ENCODE measurements at regions not wholly inside any gene's neighbourhood (a gene's known extent, or its start where the extent isn't known, plus 50 kb on each side); places are given as distances from the start of the nearest gene placed in this dataset.
"Not testable (repeated sequence)": the region's sequence is repeated elsewhere in the genome, so short reads cannot be mapped to it uniquely, and the experiment has no call there.

DNA sequence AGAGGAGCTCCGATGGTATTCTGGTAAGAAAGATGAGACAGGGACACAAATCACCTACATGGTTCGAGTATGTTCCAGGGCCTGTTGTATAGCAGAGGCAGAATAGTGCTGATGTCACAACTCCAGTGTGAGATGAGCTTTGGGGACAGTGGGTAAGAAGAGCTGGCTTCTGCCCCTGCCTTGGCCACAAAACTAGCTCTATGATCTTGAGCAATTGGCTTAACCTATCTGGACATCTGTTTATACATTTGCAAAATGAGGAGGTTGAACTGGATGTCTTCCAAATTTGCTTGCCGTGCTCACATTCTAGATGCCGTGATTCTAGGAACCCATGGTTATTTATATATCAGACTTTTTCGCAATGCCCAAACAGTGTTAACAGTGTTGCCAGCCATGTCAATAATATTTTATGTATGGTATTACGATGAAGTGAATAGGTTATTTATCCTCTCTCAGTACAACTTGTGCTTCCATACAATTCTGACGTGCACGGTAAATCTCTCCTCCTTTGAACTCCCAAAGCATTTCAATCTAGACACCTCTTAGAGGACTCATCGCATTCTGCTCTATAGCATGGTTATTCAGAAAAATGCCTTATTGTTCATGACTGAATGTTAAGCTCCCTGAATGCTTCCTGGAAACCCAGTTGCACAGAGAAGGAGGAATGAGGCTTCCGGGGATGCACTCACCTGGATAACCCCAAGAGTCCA, 316.0 kb downstream of the FOXO1 start:
- peaks cover 12% of the 10 kb centered on the region for H3K4me1 ChIP-seq (ENCODE audit: control insufficient read depth, insufficient read depth, low read length)
- H3K9ac ChIP-seq (ENCODE audit: low read length), result no peak overlapping the region
- H3K36me3 ChIP-seq (ENCODE audit: control insufficient read depth, insufficient read depth, low read length), result no peaks in the 10 kb centered on the region
- no peak overlapping the region for H3K4me3 ChIP-seq (ENCODE audit: low read length)
- no peaks in the 10 kb centered on the region for H3K27me3 ChIP-seq (ENCODE audit: control insufficient read depth, insufficient read depth, low read length)
- no peaks in the 10 kb centered on the region for H3K9me3 ChIP-seq (ENCODE audit: control insufficient read depth, low read length)

- no peaks in the 10 kb centered on the region for H3K27me3 ChIP-seq (ENCODE audit: control insufficient read depth, insufficient read depth, low read length)
- H3K4me1 ChIP-seq (ENCODE audit: control insufficient read depth, insufficient read depth, low read length), result no peaks in the 10 kb centered on the region
- H3K36me3 ChIP-seq (ENCODE audit: control insufficient read depth, insufficient read depth, low read length), result no peaks in the 10 kb centered on the region
- no peak overlapping the region for H3K4me3 ChIP-seq (ENCODE audit: low read length)
- H3K9me3 ChIP-seq (ENCODE audit: control insufficient read depth, low read length), result no peaks in the 10 kb centered on the region
- no peak overlapping the region for H3K9ac ChIP-seq (ENCODE audit: low read length)
Observed at GRCh38 chr13:40351537-40352379, 314.7 kb downstream of the FOXO1 start.

DNA sequence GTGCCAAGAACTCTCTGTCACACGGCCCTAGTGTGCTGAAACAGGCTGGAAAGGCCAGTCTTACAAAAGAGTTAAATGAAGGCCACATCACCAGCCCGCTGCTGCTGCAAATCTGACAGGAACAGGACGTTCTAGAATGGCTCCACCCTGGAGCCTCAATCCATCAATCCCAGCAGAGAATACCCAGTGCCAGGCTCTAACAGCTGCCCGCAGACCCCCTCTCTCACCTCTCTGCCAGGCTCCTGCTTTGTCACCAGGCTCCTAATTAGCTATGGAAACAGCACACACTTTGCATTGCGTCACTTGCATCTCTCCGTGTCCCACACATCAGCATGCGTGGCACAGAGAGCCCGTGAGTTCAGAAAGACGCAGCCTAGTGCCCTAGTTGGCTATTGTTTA, 314.1 kb downstream of the FOXO1 start:
- H3K9me3 ChIP-seq (ENCODE audit: control insufficient read depth, low read length), result no peaks in the 10 kb centered on the region
- no peaks in the 10 kb centered on the region for H3K36me3 ChIP-seq (ENCODE audit: control insufficient read depth, insufficient read depth, low read length)
- no peaks in the 10 kb centered on the region for H3K27me3 ChIP-seq (ENCODE audit: control insufficient read depth, insufficient read depth, low read length)
- H3K9ac ChIP-seq (ENCODE audit: low read length), result no peak overlapping the region
- no peak overlapping the region for H3K4me3 ChIP-seq (ENCODE audit: low read length)
- H3K4me1 ChIP-seq (ENCODE audit: control insufficient read depth, insufficient read depth, low read length), result no peaks in the 10 kb centered on the region

- no peaks in the 10 kb centered on the region for H3K9me3 ChIP-seq (ENCODE audit: control insufficient read depth, low read length)
- no peak overlapping the region for H3K9ac ChIP-seq (ENCODE audit: low read length)
- H3K4me1 ChIP-seq (ENCODE audit: control insufficient read depth, insufficient read depth, low read length), result no peaks in the 10 kb centered on the region
- no peaks in the 10 kb centered on the region for H3K36me3 ChIP-seq (ENCODE audit: control insufficient read depth, insufficient read depth, low read length)
- H3K4me3 ChIP-seq (ENCODE audit: low read length), result no peak overlapping the region
- no peaks in the 10 kb centered on the region for H3K27me3 ChIP-seq (ENCODE audit: control insufficient read depth, insufficient read depth, low read length)
Observed at GRCh38 chr13:40352802-40353562, 313.5 kb downstream of the FOXO1 start.

GRCh38 chr13:40355126-40355724, 311.2 kb downstream of the FOXO1 start:
- no peaks in the 10 kb centered on the region for H3K9me3 ChIP-seq (ENCODE audit: control insufficient read depth, low read length)
- no peaks in the 10 kb centered on the region for H3K4me1 ChIP-seq (ENCODE audit: control insufficient read depth, insufficient read depth, low read length)
- no peak overlapping the region for H3K9ac ChIP-seq (ENCODE audit: low read length)
- no peak overlapping the region for H3K4me3 ChIP-seq (ENCODE audit: low read length)
- H3K36me3 ChIP-seq (ENCODE audit: control insufficient read depth, insufficient read depth, low read length), result no peaks in the 10 kb centered on the region
- H3K27me3 ChIP-seq (ENCODE audit: control insufficient read depth, insufficient read depth, low read length), result no peaks in the 10 kb centered on the region

DNA sequence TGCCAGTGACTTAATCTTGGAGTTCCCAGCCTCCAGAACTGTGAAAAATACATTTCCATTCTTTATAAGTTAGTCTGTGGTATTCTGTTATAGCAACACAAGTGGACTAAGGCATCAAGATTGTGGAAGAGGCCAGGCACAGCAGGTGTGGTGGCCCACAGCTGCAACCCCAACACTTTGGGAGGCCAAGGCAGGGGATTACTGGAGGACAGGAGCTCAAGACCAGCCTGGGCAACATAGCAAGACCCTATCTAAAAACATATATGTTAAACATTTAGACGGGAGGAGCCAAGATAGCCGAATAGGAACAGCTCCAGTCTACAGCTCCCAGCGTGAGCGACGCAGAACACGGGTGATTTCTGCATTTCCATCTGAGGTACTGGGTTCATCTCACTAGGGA, 310.4 kb downstream of the FOXO1 start:
- no peaks in the 10 kb centered on the region for H3K27me3 ChIP-seq (ENCODE audit: control insufficient read depth, insufficient read depth, low read length)
- H3K9ac ChIP-seq (ENCODE audit: low read length), result no peak overlapping the region
- H3K36me3 ChIP-seq (ENCODE audit: control insufficient read depth, insufficient read depth, low read length), result no peaks in the 10 kb centered on the region

DNA sequence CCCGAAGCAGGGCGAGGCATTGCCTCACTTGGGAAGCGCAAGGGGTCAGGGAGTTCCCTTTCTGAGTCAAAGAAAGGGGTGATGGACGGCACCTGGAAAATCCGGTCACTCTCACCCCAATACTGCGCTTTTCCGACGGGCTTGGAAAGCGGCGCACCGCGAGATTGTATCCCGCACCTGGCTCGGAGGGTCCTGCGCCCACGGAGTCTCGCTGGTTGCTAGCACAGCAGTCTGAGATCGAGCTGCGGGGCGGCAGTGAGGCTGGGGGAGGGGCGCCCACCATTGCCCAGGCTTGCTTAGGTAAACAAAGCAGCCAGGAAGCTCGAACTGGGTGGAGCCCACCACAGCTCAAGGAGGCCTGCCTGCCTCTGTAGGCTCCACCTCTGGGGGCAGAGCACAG, 310.0 kb downstream of the FOXO1 start:
- not testable (repeated sequence) for H3K9ac ChIP-seq (ENCODE audit: low read length); H3K4me1 ChIP-seq (ENCODE audit: control insufficient read depth, insufficient read depth, low read length); H3K36me3 ChIP-seq (ENCODE audit: control insufficient read depth, insufficient read depth, low read length); H3K4me3 ChIP-seq (ENCODE audit: low read length); H3K27me3 ChIP-seq (ENCODE audit: control insufficient read depth, insufficient read depth, low read length); H3K9me3 ChIP-seq (ENCODE audit: control insufficient read depth, low read length)

More for the DNA sequence above, 310.4 kb downstream of the FOXO1 start:
- Histone ChIP-seq H3K4me1 (ENCODE audit: control insufficient read depth, insufficient read depth, low read length) (no peaks in the 10 kb centered on the region), H3K9me3 (ENCODE audit: control insufficient read depth, low read length) (no peaks in the 10 kb centered on the region), H3K4me3 (ENCODE audit: low read length) (no peak overlapping the region)

GRCh38 chr13:40362502-40362901, 303.9 kb downstream of the FOXO1 start:
- H3K27me3 ChIP-seq (ENCODE audit: control insufficient read depth, insufficient read depth, low read length), result no peaks in the 10 kb centered on the region
- H3K9ac ChIP-seq (ENCODE audit: low read length), result no peak overlapping the region
- no peaks in the 10 kb centered on the region for H3K9me3 ChIP-seq (ENCODE audit: control insufficient read depth, low read length)

DNA sequence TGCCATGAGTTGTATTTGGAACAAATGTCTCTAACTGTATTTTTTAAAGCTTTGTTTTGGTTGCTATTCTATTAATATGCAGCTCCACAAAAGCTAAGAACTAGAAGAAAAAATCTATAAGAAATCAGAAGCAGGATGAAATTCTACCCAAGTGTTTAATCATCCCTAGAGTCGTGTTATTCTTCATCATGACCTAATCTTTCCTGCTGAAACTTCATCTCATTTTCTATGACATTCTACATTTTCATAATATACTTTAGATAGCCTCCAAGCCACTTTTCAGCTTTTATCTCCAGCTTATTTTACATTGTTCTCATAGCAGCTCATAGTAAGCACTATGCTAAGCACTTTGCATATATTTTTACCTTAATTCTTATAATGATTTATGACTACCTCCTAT, 302.8 kb downstream of the FOXO1 start:
- Histone ChIP-seq H3K4me3 (ENCODE audit: low read length) (no peak overlapping the region), H3K27me3 (ENCODE audit: control insufficient read depth, insufficient read depth, low read length) (no peaks in the 10 kb centered on the region), H3K9me3 (ENCODE audit: control insufficient read depth, low read length) (no peaks in the 10 kb centered on the region)

More at GRCh38 chr13:40362502-40362901, 303.9 kb downstream of the FOXO1 start:
- H3K4me3 ChIP-seq (ENCODE audit: low read length), result no peak overlapping the region
- H3K4me1 ChIP-seq (ENCODE audit: control insufficient read depth, insufficient read depth, low read length), result no peaks in the 10 kb centered on the region
- no peaks in the 10 kb centered on the region for H3K36me3 ChIP-seq (ENCODE audit: control insufficient read depth, insufficient read depth, low read length)

DNA sequence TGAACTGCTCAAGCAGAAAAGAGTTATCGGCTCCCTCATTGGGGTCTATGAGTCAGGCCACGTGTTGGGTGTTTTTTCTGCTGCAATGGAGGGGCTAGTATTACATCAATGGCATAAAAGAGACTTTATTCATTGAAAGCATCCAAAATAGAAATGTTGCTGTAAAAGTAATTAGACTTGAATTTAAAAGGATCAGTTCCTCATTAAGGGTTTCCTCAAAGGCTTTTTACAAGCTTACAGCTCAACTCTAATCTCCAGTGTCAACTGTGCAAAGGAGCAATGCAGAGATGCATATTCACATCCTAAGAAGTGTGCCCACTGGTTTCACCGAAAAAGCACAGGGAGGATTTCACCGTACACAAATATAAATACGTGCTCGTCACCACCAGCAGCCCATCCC, 300.3 kb downstream of the FOXO1 start:
- no peak overlapping the region for H3K9ac ChIP-seq (ENCODE audit: low read length)
- H3K36me3 ChIP-seq (ENCODE audit: control insufficient read depth, insufficient read depth, low read length), result no peaks in the 10 kb centered on the region
- no peaks in the 10 kb centered on the region for H3K4me1 ChIP-seq (ENCODE audit: control insufficient read depth, insufficient read depth, low read length)
- no peaks in the 10 kb centered on the region for H3K9me3 ChIP-seq (ENCODE audit: control insufficient read depth, low read length)
- H3K27me3 ChIP-seq (ENCODE audit: control insufficient read depth, insufficient read depth, low read length), result no peaks in the 10 kb centered on the region
- no peak overlapping the region for H3K4me3 ChIP-seq (ENCODE audit: low read length)

More for the DNA sequence above, 302.8 kb downstream of the FOXO1 start:
- H3K9ac ChIP-seq (ENCODE audit: low read length), result no peak overlapping the region
- H3K36me3 ChIP-seq (ENCODE audit: control insufficient read depth, insufficient read depth, low read length), result no peaks in the 10 kb centered on the region
- H3K4me1 ChIP-seq (ENCODE audit: control insufficient read depth, insufficient read depth, low read length), result no peaks in the 10 kb centered on the region

DNA sequence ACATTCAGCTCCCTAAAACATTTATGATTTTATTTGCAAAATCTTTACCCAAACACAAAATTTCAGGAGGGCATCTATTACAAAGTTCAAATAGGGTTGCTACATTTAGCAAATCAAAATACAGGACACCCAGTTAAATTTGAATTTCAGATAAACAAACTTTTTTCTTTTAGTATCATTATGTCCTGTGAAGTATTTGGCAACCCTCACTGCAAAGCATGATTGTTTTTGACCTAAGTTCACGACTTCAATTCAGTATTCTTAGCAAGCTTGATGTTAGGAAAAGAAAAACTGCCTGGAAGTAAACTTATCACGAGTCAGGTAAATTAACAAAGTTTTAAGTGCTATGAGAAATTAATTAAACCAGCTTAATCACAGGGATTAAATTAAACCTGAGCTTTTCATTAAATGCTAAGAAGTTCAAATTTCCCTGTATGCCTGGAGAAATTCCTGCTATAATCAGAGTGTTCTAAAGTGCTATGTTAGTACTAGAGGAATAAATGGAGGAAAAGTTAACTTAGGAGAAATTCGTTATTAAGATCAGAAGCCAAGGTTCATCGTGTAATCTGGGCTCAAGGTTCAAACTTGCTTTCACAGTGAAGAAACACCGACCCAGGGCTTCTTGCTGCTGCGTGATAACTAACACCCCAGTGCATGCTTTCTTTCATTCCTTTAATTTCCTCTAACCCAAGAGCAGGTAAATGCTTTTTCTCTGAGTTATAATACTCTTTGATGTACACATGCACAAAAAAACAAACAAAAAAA, 298.1 kb downstream of the FOXO1 start:
- Histone ChIP-seq H3K9me3 (ENCODE audit: control insufficient read depth, low read length) (no peaks in the 10 kb centered on the region), H3K27me3 (ENCODE audit: control insufficient read depth, insufficient read depth, low read length) (no peaks in the 10 kb centered on the region), H3K4me3 (ENCODE audit: low read length) (no peak overlapping the region), H3K4me1 (ENCODE audit: control insufficient read depth, insufficient read depth, low read length) (no peaks in the 10 kb centered on the region), H3K9ac (ENCODE audit: low read length) (no peak overlapping the region), H3K36me3 (ENCODE audit: control insufficient read depth, insufficient read depth, low read length) (no peaks in the 10 kb centered on the region)
